HepG2 (cell line): ENCODE measurements at regions not wholly inside any gene's neighbourhood (a gene's known extent, or its start where the extent isn't known, plus 50 kb on each side); places are given as distances from the start of the nearest gene placed in this dataset.

Experiments used
- ATAC-seq: fragments of 200-7000 bp; cut with Tn5 transposase; 3 replicates; pipeline ENCODE4 v1.9.1; 2020; ENCODE audit warnings: mild to moderate bottlenecking, moderate library complexity
- BruUV-seq: library from RNA; stranded (reverse); fragments of 400-500 nt; replicated peaks from 2 replicates; lab custom pipeline; 2021; lab: Mats Ljungman, UMichigan
- CTCF ChIA-PET: fragments of 300-600 bp; formaldehyde crosslinking; extraction: SDS; loops from one replicate; lab custom pipeline; 2021; ENCODE audit warnings: low total read pairs, inconsistent platforms, low intra/inter-chr PET ratio; lab: Yijun Ruan, JAX
- POLR2A ChIA-PET: fragments of 350-600 bp; sonication (Branson Sonifier 250); formaldehyde crosslinking; loops from one replicate; lab custom pipeline; 2020; ENCODE audit warnings: antibody characterized with exemption, inconsistent platforms; lab: Yijun Ruan, JAX
- DNase-seq: peaks from one replicate; pipeline ENCODE4 v3.0.0-alpha.2; 2015; ENCODE audit warnings: low spot score
- FAIRE-seq: peaks from 3 replicates; lab custom pipeline; 2011; peaks lifted over from hg19 to GRCh38; lab: Jason Lieb, UNC
- H2AFZ ChIP-seq: one replicate; pipeline ENCODE4 v1.6.1; 2011; ENCODE audit warnings: low read length, inconsistent platforms
- H3K27ac ChIP-seq: fragments of 300-600 bp; 3 replicates; pipeline ENCODE4 v1.8.0; 2011; ENCODE audit warnings: mixed run types, mild to moderate bottlenecking, mixed read lengths, low read length, inconsistent platforms; ENCODE audit not compliant: insufficient read depth; ENCODE audit errors: extremely low read length
- H3K27me3 ChIP-seq, 2 experiments: fragments of 200-600 bp in 1 of 2; 2 replicates in 1 of 2; 3 replicates in 1 of 2; pipeline versions ENCODE4 v1.6.0 to v1.8.0; 2011; ENCODE audit warnings: low read length in 2 of 2, mild to moderate bottlenecking in 2 of 2, moderate library complexity in 2 of 2, inconsistent platforms in 1 of 2; ENCODE audit not compliant: insufficient read depth in 2 of 2, control insufficient read depth in 1 of 2
- H3K36me3 ChIP-seq, 2 experiments: fragments of 200-600 bp in 1 of 2; replicated peaks in 1 of 2; 2 replicates in 1 of 2; 3 replicates in 1 of 2; pipeline versions ENCODE4 v1.5.1 to v1.8.0; 2011; ENCODE audit warnings: low read length in 2 of 2, inconsistent platforms in 1 of 2; ENCODE audit not compliant: insufficient read depth in 2 of 2, control insufficient read depth in 1 of 2
- H3K4me1 ChIP-seq: 2 replicates; pipeline ENCODE4 v1.5.1; 2012; ENCODE audit warnings: low read length, inconsistent platforms; ENCODE audit not compliant: insufficient read depth
- H3K4me2 ChIP-seq: 2 replicates; pipeline ENCODE4 v1.6.0; 2011; ENCODE audit warnings: low read depth, low read length, inconsistent platforms
- H3K4me3 ChIP-seq, 3 experiments: fragments of 200-600 bp in 1 of 3; sonication (generic), shearing (Covaris generic) in 1 of 3; replicated peaks in 1 of 3; 2 replicates each; pipeline ENCODE4 v1.5.1; 2011 to 2016; ENCODE audit warnings: low read length in 3 of 3, inconsistent platforms in 2 of 3, low read depth in 2 of 3, mild to moderate bottlenecking in 2 of 3, control low read depth in 1 of 3, mixed read lengths in 1 of 3; ENCODE audit not compliant: insufficient read depth in 1 of 3
- H3K79me2 ChIP-seq: one replicate; pipeline ENCODE4 v1.6.1; 2011; ENCODE audit warnings: low read length, inconsistent platforms; ENCODE audit not compliant: insufficient read depth
- H3K9ac ChIP-seq: 2 replicates; pipeline ENCODE4 v1.6.0; 2011; ENCODE audit warnings: mild to moderate bottlenecking, low read depth, low read length, inconsistent platforms; ENCODE audit not compliant: insufficient read depth
- H3K9me3 ChIP-seq: 2 replicates; pipeline ENCODE4 v1.5.1; 2012; ENCODE audit warnings: mild to moderate bottlenecking, low read length
- H4K20me1 ChIP-seq: 2 replicates; pipeline ENCODE4 v1.6.0; 2011; ENCODE audit warnings: inconsistent platforms, mild to moderate bottlenecking, low read length, moderate library complexity; ENCODE audit not compliant: insufficient read depth
- CENPT ChIP-seq: sonication (generic); formaldehyde crosslinking; IDR thresholded peaks from 2 replicates; pipeline ENCODE4 v1.8.0; 2022; ENCODE audit warnings: low read depth, mild to moderate bottlenecking, moderate library complexity, missing genetic modification reagents
- GABPA ChIP-seq, 2 experiments: IDR thresholded peaks; 2 replicates each; pipeline ENCODE4 v1.6.1; 2011 to 2016; ENCODE audit warnings: low read depth in 2 of 2, low read length in 1 of 2, missing biosample characterization in 1 of 2, missing genetic modification characterization in 1 of 2
- KDM5A ChIP-seq: fragments of 200-600 bp; sonication (generic); IDR thresholded peaks from 2 replicates; pipeline ENCODE4 v1.7.0; 2018; ENCODE audit warnings: antibody characterized with exemption, mild to moderate bottlenecking, low read length, borderline replicate concordance
- MXD1 ChIP-seq: sonication (generic); formaldehyde crosslinking; IDR thresholded peaks from 2 replicates; pipeline ENCODE4 v1.4.0; 2020; ENCODE audit warnings: mild to moderate bottlenecking, missing genetic modification reagents
- NFATC3 ChIP-seq: sonication (generic); formaldehyde crosslinking; IDR thresholded peaks from 2 replicates; pipeline ENCODE4 v1.5.1; 2020; ENCODE audit warnings: mild to moderate bottlenecking, missing genetic modification reagents
- SKIL ChIP-seq: sonication (generic); formaldehyde crosslinking; IDR thresholded peaks from 2 replicates; pipeline ENCODE4 v1.8.0; 2022; ENCODE audit warnings: missing genetic modification reagents, mild to moderate bottlenecking, moderate library complexity, borderline replicate concordance
- THYN1 ChIP-seq: sonication (generic); formaldehyde crosslinking; IDR thresholded peaks from 2 replicates; pipeline ENCODE4 v1.8.1; 2023; ENCODE audit warnings: low read depth, mild to moderate bottlenecking, moderate library complexity, missing genetic modification reagents, borderline replicate concordance
- ZNF160 ChIP-seq: sonication (generic); formaldehyde crosslinking; IDR thresholded peaks from 2 replicates; pipeline ENCODE4 v1.8.0; 2022; ENCODE audit warnings: mild to moderate bottlenecking, inconsistent platforms, missing genetic modification reagents
- ZNF292 ChIP-seq: sonication (generic); formaldehyde crosslinking; IDR thresholded peaks from 2 replicates; pipeline ENCODE4 v1.8.1; 2022; ENCODE audit warnings: mild to moderate bottlenecking, low read depth, missing genetic modification reagents, borderline replicate concordance
- ZNF709 ChIP-seq: sonication (generic); formaldehyde crosslinking; IDR thresholded peaks from 2 replicates; pipeline ENCODE4 v1.5.0; 2020; ENCODE audit warnings: mild to moderate bottlenecking, missing genetic modification reagents
- ZNF761 ChIP-seq: sonication (generic); formaldehyde crosslinking; conservative IDR thresholded peaks from 2 replicates; pipeline ENCODE4 v1.4.0; 2020; ENCODE audit warnings: mild to moderate bottlenecking, missing genetic modification reagents
- ZNF891 ChIP-seq: sonication (generic); formaldehyde crosslinking; IDR thresholded peaks from 2 replicates; pipeline ENCODE4 v1.5.0; 2020; ENCODE audit warnings: mild to moderate bottlenecking, missing genetic modification reagents
- WGBS: methylation state at CpG from one replicate; pipeline ENCODE4 v1.1.6; 2017; ENCODE audit warnings: low lambda C conversion rate; 5-methylcytosine and 5-hydroxymethylcytosine counted together
- in situ Hi-C: cut with HindIII; loops from 2 replicates; pipeline ENCODE4 v1.10.0; 2017; ENCODE audit warnings: low pct_unique_long_range_greater_than_20kb; ENCODE audit not compliant: extremely low pct_ligation_motif_present
- intact Hi-C: fragments of 100-400 bp; cut with micrococcal nuclease; formaldehyde crosslinking; loops from one replicate; pipeline ENCODE4 v1.10.0; 2022; ENCODE audit not compliant: unreplicated experiment
- TF ChIP-seq, protein P1 (sequence below): sonication (generic); formaldehyde crosslinking; IDR thresholded peaks from 2 replicates; pipeline ENCODE4 v1.8.1; 2023; ENCODE audit warnings: mild to moderate bottlenecking, missing genetic modification reagents, borderline replicate concordance
- TF ChIP-seq, protein P2 (sequence below): IDR thresholded peaks from 2 replicates; pipeline ENCODE4 v1.6.1; 2016

- Histone ChIP-seq H3K4me1 (no peaks in the 10 kb centered on the region), H2AFZ (no peak overlapping the region), H3K36me3 (no peaks in the 10 kb centered on the region), H3K27ac (no peak overlapping the region), H3K27me3 (no peaks in the 10 kb centered on the region), H4K20me1 (no peaks in the 10 kb centered on the region), H3K4me2 (no peak overlapping the region), H3K4me3 (no peak overlapping the region), H3K9me3 (no peaks in the 10 kb centered on the region), H3K79me2 (no peaks in the 10 kb centered on the region), H3K9ac (no peak overlapping the region)
- POLR2A ChIA-PET: no interaction called here
- DNase-seq (no peak), FAIRE-seq (no peak), ATAC-seq (no peak)
- no TSS peak for BruUV-seq
- CTCF ChIA-PET: no interaction called here
- in situ Hi-C loops: no loop called here
- intact Hi-C loops: no loop called here
- TF ChIP-seq GABPA (IDR thresholded peaks at IDR 0.05; ENCODE audit: low read depth, low read length) (no peak), GABPA (CRISPR knock-in tag; IDR thresholded peaks at IDR 0.05; ENCODE audit: low read depth) (no peak), ZNF761 (CRISPR knock-in tag) (no peak), SKIL (CRISPR knock-in tag) (no peak), MXD1 (CRISPR knock-in tag) (no peak), THYN1 (CRISPR knock-in tag) (no peak), ZNF160 (CRISPR knock-in tag) (no peak), NFATC3 (CRISPR knock-in tag) (no peak), KDM5A (no peak), CENPT (no peak), ZNF709 (CRISPR knock-in tag) (no peak), ZNF891 (CRISPR knock-in tag) (no peak), ZNF292 (CRISPR knock-in tag) (no peak)
- TF ChIP-seq, protein P1, sequence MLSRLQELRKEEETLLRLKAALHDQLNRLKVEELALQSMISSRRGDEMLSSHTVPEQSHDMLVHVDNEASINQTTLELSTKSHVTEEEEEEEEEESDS: no peak
- TF ChIP-seq, protein P2, sequence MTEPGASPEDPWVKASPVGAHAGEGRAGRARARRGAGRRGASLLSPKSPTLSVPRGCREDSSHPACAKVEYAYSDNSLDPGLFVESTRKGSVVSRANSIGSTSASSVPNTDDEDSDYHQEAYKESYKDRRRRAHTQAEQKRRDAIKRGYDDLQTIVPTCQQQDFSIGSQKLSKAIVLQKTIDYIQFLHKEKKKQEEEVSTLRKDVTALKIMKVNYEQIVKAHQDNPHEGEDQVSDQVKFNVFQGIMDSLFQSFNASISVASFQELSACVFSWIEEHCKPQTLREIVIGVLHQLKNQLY (CRISPR knock-in tag): no peak
- 0% methylated on average over 1 of the region's 1 CpG for WGBS
Measured at GRCh38 chr11:101661559-101661958, 77.8 kb upstream of the TRPC6 start.
